AG09319 (cell line): ENCODE measurements at regions not wholly inside any gene's neighbourhood (a gene's known extent, or its start where the extent isn't known, plus 50 kb on each side); places are given as distances from the start of the nearest gene placed in this dataset.

ENCODE experiments used
- DNase-seq: peaks from one replicate; pipeline ENCODE4 v3.0.0-alpha.2; 2010; ENCODE audit warnings: low read depth; ENCODE audit errors: extremely low read depth
- CTCF ChIP-seq: IDR thresholded peaks from 2 replicates; pipeline ENCODE4 v1.5.1; 2011; ENCODE audit warnings: low read depth, mild to moderate bottlenecking, inconsistent platforms, low read length, moderate library complexity

- no peak for DNase-seq
- no peak for TF ChIP-seq CTCF
Observed at GRCh38 chrX:9240956-9241355, 207.0 kb upstream of the FAM9B start.

- no peak for TF ChIP-seq CTCF
- no peak for DNase-seq
Observed at GRCh38 chrX:9241427-9241826, 207.5 kb upstream of the FAM9B start.

GRCh38 chrX:9249051-9249846, 215.3 kb upstream of the FAM9B start:
- no peak for TF ChIP-seq CTCF

DNA sequence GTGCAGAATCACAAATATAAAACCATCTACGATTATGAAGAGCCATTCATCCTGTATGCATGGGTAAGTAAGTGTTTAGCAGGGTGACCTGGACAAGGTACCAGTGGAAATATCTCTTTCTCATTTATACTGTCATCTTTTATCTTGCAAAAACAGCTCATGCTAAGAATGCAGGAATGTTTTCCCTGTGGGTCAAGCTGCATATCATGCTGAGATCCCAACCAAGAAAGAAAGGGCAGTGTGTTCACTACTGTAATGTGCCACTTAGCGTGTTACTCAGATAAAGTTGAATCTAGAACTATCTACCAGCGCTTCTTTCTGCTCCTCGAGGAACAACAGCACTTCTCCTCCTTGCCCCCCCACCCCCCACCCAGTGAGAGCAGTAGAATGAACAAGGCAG, 212.7 kb upstream of the TBL1X start:
- no peak for DNase-seq
- no peak for TF ChIP-seq CTCF

More at GRCh38 chrX:9249051-9249846, 215.3 kb upstream of the FAM9B start:
- DNase-seq, result no peak

GRCh38 chrX:9253211-9253610, 211.6 kb upstream of the TBL1X start:
- TF ChIP-seq CTCF, result no peak
- DNase-seq, result no peak

GRCh38 chrX:9257718-9258420, 207.0 kb upstream of the TBL1X start:
- TF ChIP-seq CTCF, result no peak
- no peak for DNase-seq

DNA sequence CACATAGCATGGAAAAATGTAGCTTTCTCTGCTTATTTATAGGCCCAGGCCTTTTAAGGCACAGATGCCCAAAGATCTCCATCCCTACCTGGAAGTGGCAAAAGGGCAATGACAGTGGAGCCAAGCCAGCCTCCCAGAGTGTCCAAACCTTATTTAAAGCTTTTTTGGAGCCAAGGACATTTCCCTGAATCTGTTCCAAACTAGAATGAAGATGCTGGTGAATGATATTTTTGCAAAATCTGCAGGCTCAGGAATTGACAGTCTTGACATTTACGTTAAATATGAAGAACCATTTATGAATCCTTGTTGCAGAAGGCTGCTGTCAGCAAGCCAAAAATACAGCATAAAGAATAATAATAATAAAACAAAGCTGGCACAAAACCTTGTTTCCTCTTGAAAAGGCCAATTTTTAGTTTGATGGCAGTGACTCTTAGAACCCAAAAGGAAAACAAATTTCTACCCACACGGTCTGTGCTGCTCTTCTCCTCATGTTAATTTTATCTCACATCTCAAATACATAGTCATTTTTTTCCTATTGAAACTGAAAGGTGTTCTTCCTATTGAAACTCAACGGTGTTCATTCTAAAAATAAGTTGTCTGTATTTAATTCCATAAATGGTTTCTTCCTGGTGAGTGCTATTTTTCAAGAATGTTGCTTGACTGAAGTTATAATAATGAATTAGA, 206.3 kb upstream of the TBL1X start:
- no peak for DNase-seq
- no peak for TF ChIP-seq CTCF
